Left ventricle myocardium superior (tissue), 1 donor: ENCODE measurements at regions not wholly inside any gene's neighbourhood (a gene's known extent, or its start where the extent isn't known, plus 50 kb on each side); places are given as distances from the start of the nearest gene placed in this dataset.
"Not testable (repeated sequence)": the region's sequence is repeated elsewhere in the genome, so short reads cannot be mapped to it uniquely, and the experiment has no call there.

Experiments
- ATAC-seq: fragments of 200-7000 bp; cut with Tn5 transposase; one replicate; pipeline ENCODE4 v1.9.1; 2020; ENCODE audit warnings: mild to moderate bottlenecking, moderate library complexity
- DNase-seq: peaks from one replicate; pipeline ENCODE4 v3.0.0-alpha.2; 2020
- intact Hi-C: fragments of 100-400 bp; cut with micrococcal nuclease; formaldehyde crosslinking; loops from one replicate; pipeline ENCODE4 v1.11.0; 2022
- donor health status: DM: no; HTN: yes; CAD: no; lungs with severe emphysema.

- no peak for DNase-seq
- intact Hi-C loops: no loop called here
- no peak for ATAC-seq
Observed at GRCh38 chr18:39600894-39601293, 2035.3 kb upstream of the CELF4 start.

GRCh38 chr18:39599251-39599650 is 2033.7 kb upstream of the CELF4 start:
- no peak for ATAC-seq
- DNase-seq: no peak
- intact Hi-C loops: no loop called here

GRCh38 chr18:39596891-39597290 is 2031.3 kb upstream of the CELF4 start:
- DNase-seq (no peak), ATAC-seq (no peak)
- intact Hi-C loops: no loop called here

GRCh38 chr18:39596221-39596620 is 2030.6 kb upstream of the CELF4 start:
- ATAC-seq (no peak), DNase-seq (no peak)
- intact Hi-C loops: no loop called here

GRCh38 chr18:39594206-39594605 is 2028.6 kb upstream of the CELF4 start:
- intact Hi-C loops: no loop called here
- no peak for ATAC-seq
- no peak for DNase-seq

- ATAC-seq: no peak
- intact Hi-C loops: no loop called here
- DNase-seq: no peak
Observed at GRCh38 chr18:39591649-39592048, 2026.1 kb upstream of the CELF4 start.

GRCh38 chr18:39589496-39589895 is 2023.9 kb upstream of the CELF4 start:
- intact Hi-C loops: no loop called here
- no peak for ATAC-seq
- no peak for DNase-seq

- ATAC-seq (no peak), DNase-seq (no peak)
- intact Hi-C loops: no loop called here
Observed at GRCh38 chr18:39587586-39587985, 2022.0 kb upstream of the CELF4 start.

- DNase-seq: no peak
- intact Hi-C loops: no loop called here
Observed at GRCh38 chr18:39586741-39587140, 2021.1 kb upstream of the CELF4 start.

GRCh38 chr18:39574897-39575296 is 2009.3 kb upstream of the CELF4 start:
- ATAC-seq (no peak), DNase-seq (no peak)
- intact Hi-C loops: no loop called here

More at GRCh38 chr18:39586741-39587140, 2021.1 kb upstream of the CELF4 start:
- ATAC-seq: no peak

GRCh38 chr18:39571511-39571910 is 2005.9 kb upstream of the CELF4 start:
- DNase-seq (no peak), ATAC-seq (no peak)
- intact Hi-C loops: no loop called here

GRCh38 chr18:39565551-39566230 is 2000.1 kb upstream of the CELF4 start:
- ATAC-seq, DNase-seq, intact Hi-C loops: not testable (repeated sequence)

- no peak for DNase-seq
- intact Hi-C loops: no loop called here
- no peak for ATAC-seq
Observed at GRCh38 chr18:39564716-39565115, 1999.1 kb upstream of the CELF4 start.

GRCh38 chr18:39561126-39561525 is 1995.5 kb upstream of the CELF4 start:
- intact Hi-C loops: no loop called here
- DNase-seq: no peak
- ATAC-seq: no peak

- no peak for DNase-seq
- intact Hi-C loops: no loop called here
- ATAC-seq: no peak
Observed at GRCh38 chr18:39558658-39559057, 1993.1 kb upstream of the CELF4 start.

GRCh38 chr18:39555496-39555895 is 1989.9 kb upstream of the CELF4 start:
- intact Hi-C loops: no loop called here
- ATAC-seq: no peak
- no peak for DNase-seq

GRCh38 chr18:39550701-39551100 is 1985.1 kb upstream of the CELF4 start:
- ATAC-seq: no peak
- DNase-seq: no peak
- intact Hi-C loops: no loop called here

GRCh38 chr18:39549144-39549543 is 1983.5 kb upstream of the CELF4 start:
- intact Hi-C loops: no loop called here
- no peak for DNase-seq
- no peak for ATAC-seq

- ATAC-seq (no peak), DNase-seq (no peak)
- intact Hi-C loops: no loop called here
Observed at GRCh38 chr18:39531659-39532058, 1966.1 kb upstream of the CELF4 start.

GRCh38 chr18:39529358-39529757 is 1963.8 kb upstream of the CELF4 start:
- DNase-seq (no peak), ATAC-seq (no peak)
- intact Hi-C loops: no loop called here

- intact Hi-C loops: no loop called here
- DNase-seq: no peak
- ATAC-seq: no peak
Observed at GRCh38 chr18:39527465-39527864, 1961.9 kb upstream of the CELF4 start.

GRCh38 chr18:39524370-39524769 is 1958.8 kb upstream of the CELF4 start:
- DNase-seq (no peak), ATAC-seq (no peak)
- intact Hi-C loops: no loop called here
